ENCODE measurements at regions not wholly inside any gene's neighbourhood (a gene's known extent, or its start where the extent isn't known, plus 50 kb on each side); places are given as distances from the start of the nearest gene placed in this dataset.

- TF ChIP-seq CTCF (IDR thresholded peaks at IDR 0.05; ENCODE audit: extremely low read depth, missing control alignments): no peak
- no peak for DNase-seq (ENCODE audit: low spot score)
Observed at GRCh38 chr2:192288295-192288694, 93.6 kb upstream of the TMEFF2 start.

GRCh38 chr2:192286093-192286701 is 91.5 kb upstream of the TMEFF2 start:
- TF ChIP-seq CTCF (IDR thresholded peaks at IDR 0.05; ENCODE audit: extremely low read depth, missing control alignments): peak; percentile 20

GRCh38 chr2:192283450-192283849 is 88.7 kb upstream of the TMEFF2 start:
- TF ChIP-seq CTCF (IDR thresholded peaks at IDR 0.05; ENCODE audit: extremely low read depth, missing control alignments): no peak
- no peak for DNase-seq (ENCODE audit: low spot score)

More at GRCh38 chr2:192286093-192286701, 91.5 kb upstream of the TMEFF2 start:
- no peak for DNase-seq (ENCODE audit: low spot score)

GRCh38 chr2:192278701-192279100 is 84.0 kb upstream of the TMEFF2 start:
- DNase-seq (ENCODE audit: low spot score): no peak
- TF ChIP-seq CTCF (IDR thresholded peaks at IDR 0.05; ENCODE audit: extremely low read depth, missing control alignments): no peak

- DNase-seq (ENCODE audit: low spot score): no peak
- TF ChIP-seq CTCF (IDR thresholded peaks at IDR 0.05; ENCODE audit: extremely low read depth, missing control alignments): no peak
Observed at GRCh38 chr2:192277494-192278109, 82.9 kb upstream of the TMEFF2 start.

GRCh38 chr2:192275632-192276031 is 80.9 kb upstream of the TMEFF2 start:
- DNase-seq (ENCODE audit: low spot score): no peak
- TF ChIP-seq CTCF (IDR thresholded peaks at IDR 0.05; ENCODE audit: extremely low read depth, missing control alignments): no peak

- DNase-seq (ENCODE audit: low spot score): no peak
- TF ChIP-seq CTCF (IDR thresholded peaks at IDR 0.05; ENCODE audit: extremely low read depth, missing control alignments): no peak
Observed at GRCh38 chr2:192267484-192267883, 72.8 kb upstream of the TMEFF2 start.

Data from GM20000 (cell line).